B cell (primary cell): ENCODE measurements at regions not wholly inside any gene's neighbourhood (a gene's known extent, or its start where the extent isn't known, plus 50 kb on each side); places are given as distances from the start of the nearest gene placed in this dataset.

Experiments
- ATAC-seq: fragments of 200-7000 bp; cut with Tn5 transposase; one replicate; pipeline ENCODE4 v1.10.0; 2021; ENCODE audit warnings: low read depth, mild to moderate bottlenecking, moderate number of reproducible peaks, moderate library complexity
- CTCF ChIA-PET: fragments of 350-600 bp; sonication (Branson Sonifier 250); formaldehyde crosslinking; loops from one replicate; lab custom pipeline; 2021; ENCODE audit warnings: antibody characterized with exemption, inconsistent platforms; lab: Charles Lee
- POLR2A ChIA-PET: fragments of 350-600 bp; sonication (Branson Sonifier 250); formaldehyde crosslinking; loops from one replicate; lab custom pipeline; 2021; ENCODE audit warnings: antibody characterized with exemption; lab: Charles Lee
- DNase-seq: peaks from one replicate; pipeline ENCODE4 v3.0.0; 2013
- H2AFZ ChIP-seq: 2 replicates; pipeline ENCODE4 v1.6.1; 2012; ENCODE audit warnings: mild to moderate bottlenecking, low read depth, low read length; ENCODE audit not compliant: insufficient read depth, poor library complexity, severe bottlenecking
- H3K27ac ChIP-seq, 2 donors: 1 replicate in 1 of 2; 2 replicates in 1 of 2; pipeline ENCODE4 v1.5.1; 2012 to 2013; ENCODE audit warnings: low read length in 2 of 2, mild to moderate bottlenecking in 2 of 2, moderate library complexity in 1 of 2
- H3K27me3 ChIP-seq, 4 experiments: fragments of 200-600 bp in 1 of 4; sonication (generic) in 1 of 4; replicated peaks in 1 of 4; 1 replicate in 2 of 4; 2 replicates in 2 of 4; pipeline versions ENCODE4 v1.6.1 to v1.7.0; 2013 to 2016; ENCODE audit warnings: low read length in 3 of 4, mild to moderate bottlenecking in 2 of 4, mixed read lengths in 1 of 4, moderate library complexity in 1 of 4; ENCODE audit not compliant: insufficient read depth in 4 of 4, control insufficient read depth in 3 of 4; ENCODE audit errors: control extremely low read depth in 1 of 4
- H3K36me3 ChIP-seq, 2 experiments: replicated peaks in 1 of 2; 1 replicate in 1 of 2; 2 replicates in 1 of 2; pipeline versions ENCODE4 v1.6.1 to v1.7.1; 2013; ENCODE audit warnings: low read length in 1 of 2; ENCODE audit not compliant: insufficient read depth in 2 of 2, control insufficient read depth in 1 of 2; ENCODE audit errors: control extremely low read depth in 1 of 2, extremely low read depth in 1 of 2
- H3K4me1 ChIP-seq, 2 donors: fragments of 200-600 bp in 1 of 2; sonication (generic) in 1 of 2; 1 replicate in 1 of 2; 2 replicates in 1 of 2; pipeline versions ENCODE4 v1.5.1 to v1.6.1; 2013 to 2017; ENCODE audit warnings: low read length in 2 of 2; ENCODE audit not compliant: control insufficient read depth in 2 of 2, insufficient read depth in 2 of 2
- H3K4me2 ChIP-seq: replicated peaks from 2 replicates; pipeline ENCODE3; 2012; ENCODE audit warnings: mild to moderate bottlenecking, low read depth, low read length; ENCODE audit not compliant: poor library complexity, severe bottlenecking
- H3K4me3 ChIP-seq, 5 experiments: fragments of 200-600 bp in 1 of 5; sonication (generic) in 1 of 5; 1 replicate in 3 of 5; 2 replicates in 2 of 5; pipeline versions ENCODE4 v1.5.1 to v1.7.0; 2011 to 2016; ENCODE audit warnings: low read length in 4 of 5, mild to moderate bottlenecking in 4 of 5, low read depth in 2 of 5, control low read depth in 1 of 5, moderate library complexity in 1 of 5; ENCODE audit not compliant: insufficient read depth in 1 of 5; ENCODE audit errors: control extremely low read depth in 1 of 5, extremely low read depth in 1 of 5
- H3K79me2 ChIP-seq: fragments of 200-600 bp; sonication (generic); one replicate; pipeline ENCODE4 v1.6.0; 2016; ENCODE audit warnings: low read length; ENCODE audit not compliant: control insufficient read depth, insufficient read depth
- H3K9ac ChIP-seq: fragments of 200-600 bp; sonication (generic); 2 replicates; pipeline ENCODE4 v1.6.1; 2017; ENCODE audit warnings: mild to moderate bottlenecking, low read length, moderate library complexity
- H3K9me3 ChIP-seq, 3 donors: one replicate each; pipeline versions ENCODE4 v1.6.1 to v1.7.1; 2013; ENCODE audit warnings: low read length in 2 of 3; ENCODE audit not compliant: control insufficient read depth in 2 of 3, insufficient read depth in 1 of 3; ENCODE audit errors: control extremely low read depth in 1 of 3
- H4K20me1 ChIP-seq: 2 replicates; pipeline ENCODE4 v1.6.0; 2012; ENCODE audit warnings: mild to moderate bottlenecking, low read length; ENCODE audit not compliant: insufficient read depth, control insufficient read depth, poor library complexity, severe bottlenecking
- H3K27ac Mint-ChIP-seq: one replicate; pipeline ENCODE4 v1.8.0; 2021; ENCODE audit warnings: mixed read lengths
- H3K27me3 Mint-ChIP-seq: one replicate; pipeline ENCODE4 v1.8.0; 2021; ENCODE audit warnings: mixed read lengths
- H3K4me1 Mint-ChIP-seq: one replicate; pipeline ENCODE4 v1.8.0; 2021; ENCODE audit warnings: mixed read lengths
- H3K4me3 Mint-ChIP-seq: one replicate; pipeline ENCODE4 v1.8.0; 2021; ENCODE audit warnings: mixed read lengths
- H3K9me3 Mint-ChIP-seq: one replicate; pipeline ENCODE4 v1.8.0; 2022; ENCODE audit warnings: mixed read lengths; ENCODE audit not compliant: insufficient read depth
- CTCF ChIP-seq: fragments of 200-600 bp; IDR thresholded peaks from one replicate; pipeline ENCODE4 v1.8.0; 2022; ENCODE audit warnings: antibody characterized with exemption, mild to moderate bottlenecking
- EZH2 ChIP-seq: IDR thresholded peaks from 2 replicates; pipeline ENCODE4 v1.6.1; 2012; ENCODE audit warnings: borderline replicate concordance, low read depth, mild to moderate bottlenecking, moderate library complexity, low read length; ENCODE audit not compliant: insufficient read depth, poor library complexity, severe bottlenecking
- WGBS: methylation state at CpG from one replicate; pipeline ENCODE4 v1.1.5; 2013; ENCODE audit warnings: missing lambda C conversion rate; ENCODE audit not compliant: insufficient coverage; 5-methylcytosine and 5-hydroxymethylcytosine counted together
- intact Hi-C: fragments of 100-400 bp; cut with micrococcal nuclease; formaldehyde crosslinking; loops from one replicate; pipeline ENCODE4 v1.10.0; 2022

GRCh38 chr14:40629144-40629543 lies 977.5 kb upstream of the LRFN5 start:
- no peak overlapping the region for H3K4me3 ChIP-seq
- Mint-ChIP-seq H3K4me3 (no peak overlapping the region), H3K9me3 (peaks cover 3% of the 10 kb centered on the region), H3K27ac (no peak overlapping the region), H3K4me1 (no peaks in the 10 kb centered on the region), H3K27me3 (no peaks in the 10 kb centered on the region)
- intact Hi-C loops = no loop called here
- H2AFZ ChIP-seq = no peak overlapping the region
- H3K79me2 ChIP-seq = no peaks in the 10 kb centered on the region
- H3K9ac ChIP-seq = no peak overlapping the region
- H3K4me2 ChIP-seq = no peak overlapping the region
- CTCF ChIA-PET = no interaction called here
- H3K27ac ChIP-seq = no peak overlapping the region
- POLR2A ChIA-PET = no interaction called here
- ATAC-seq (no peak), DNase-seq (no peak)
- no peaks in the 10 kb centered on the region for H4K20me1 ChIP-seq
- H3K4me1 ChIP-seq = no peaks in the 10 kb centered on the region
- no peak for TF ChIP-seq CTCF
- TF ChIP-seq EZH2 = no peak
- H3K27me3 ChIP-seq = no peaks in the 10 kb centered on the region
- no peaks in the 10 kb centered on the region for H3K36me3 ChIP-seq
- 67% methylated on average over 3 of the region's 3 CpGs for WGBS
- H3K9me3 ChIP-seq = peaks cover 0 to 5% (median 0%) of the 10 kb centered on the region in 3 donors

GRCh38 chr14:40623643-40624042 lies 983.0 kb upstream of the LRFN5 start:
- DNase-seq = no peak

More at GRCh38 chr14:40623643-40624042, 983.0 kb upstream of the LRFN5 start:
- H3K4me2 ChIP-seq = no peak overlapping the region
- no peaks in the 10 kb centered on the region for H4K20me1 ChIP-seq
- no peaks in the 10 kb centered on the region for H3K27me3 ChIP-seq
- no peak overlapping the region for H3K27ac Mint-ChIP-seq
- H3K27me3 Mint-ChIP-seq = no peaks in the 10 kb centered on the region
- intact Hi-C loops = no loop called here
- H3K4me3 ChIP-seq = no peak overlapping the region
- peaks cover 3% of the 10 kb centered on the region for H3K9me3 Mint-ChIP-seq
- no peaks in the 10 kb centered on the region for H3K4me1 Mint-ChIP-seq
- no peaks in the 10 kb centered on the region for H3K36me3 ChIP-seq
- no peak for TF ChIP-seq CTCF
- TF ChIP-seq EZH2 = no peak
- no peaks in the 10 kb centered on the region for H3K4me1 ChIP-seq
- H3K27ac ChIP-seq = no peak overlapping the region
- 60% methylated on average over 1 of the region's 2 CpGs for WGBS
- ATAC-seq = no peak
- no peak overlapping the region for H2AFZ ChIP-seq
- POLR2A ChIA-PET = no interaction called here
- H3K4me3 Mint-ChIP-seq = no peak overlapping the region
- CTCF ChIA-PET = no interaction called here
- H3K9ac ChIP-seq = no peak overlapping the region
- H3K9me3 ChIP-seq = no peaks in the 10 kb centered on the region
- H3K79me2 ChIP-seq = no peaks in the 10 kb centered on the region
